Endothelial cell of umbilical vein (primary cell): ENCODE measurements at regions not wholly inside any gene's neighbourhood (a gene's known extent, or its start where the extent isn't known, plus 50 kb on each side); places are given as distances from the start of the nearest gene placed in this dataset.

Source experiments
- BruUV-seq: library from RNA; stranded (reverse); fragments of 400-500 nt; replicated peaks from 2 replicates; lab custom pipeline; 2021; lab: Mats Ljungman, UMichigan
- CTCF ChIA-PET: fragments of 300-600, 350-600 bp; sonication (Branson Sonifier 250); formaldehyde crosslinking; loops from one replicate; lab custom pipeline; 2021; ENCODE audit warnings: antibody characterized with exemption, inconsistent platforms; lab: Charles Lee
- POLR2A ChIA-PET: fragments of 300-600, 350-600 bp; sonication (Branson Sonifier 250); formaldehyde crosslinking; loops from one replicate; lab custom pipeline; 2021; ENCODE audit warnings: antibody characterized with exemption, inconsistent platforms; lab: Charles Lee
- DNase-seq: peaks from one replicate; pipeline ENCODE4 v3.0.0-alpha.2; 2011; ENCODE audit warnings: low read depth, low spot score
- FAIRE-seq: peaks from 2 replicates; lab custom pipeline; 2011; peaks lifted over from hg19 to GRCh38; lab: Jason Lieb, UNC
- H2AFZ ChIP-seq: 2 replicates; pipeline ENCODE4 v1.6.0; 2012; ENCODE audit warnings: low read depth, low read length, control low read depth, inconsistent platforms
- H3K27ac ChIP-seq: 2 replicates; pipeline ENCODE4 v1.5.1; 2011; ENCODE audit warnings: low read depth, mild to moderate bottlenecking, control low read depth, low read length, moderate library complexity; ENCODE audit not compliant: insufficient read depth
- H3K27me3 ChIP-seq, 2 experiments: 2 replicates each; pipeline versions ENCODE4 v1.6.0 to v1.6.1; 2011; ENCODE audit warnings: low read length in 2 of 2, mixed read lengths in 1 of 2; ENCODE audit not compliant: control insufficient read depth in 2 of 2, insufficient read depth in 2 of 2
- H3K36me3 ChIP-seq, 2 experiments: 2 replicates in 1 of 2; 3 replicates in 1 of 2; pipeline ENCODE4 v1.5.1; 2011; ENCODE audit warnings: low read length in 2 of 2, mild to moderate bottlenecking in 1 of 2, moderate library complexity in 1 of 2; ENCODE audit not compliant: control insufficient read depth in 2 of 2, insufficient read depth in 2 of 2; ENCODE audit errors: extremely low read depth in 1 of 2
- H3K4me1 ChIP-seq: 3 replicates; pipeline ENCODE4 v1.5.1; 2011; ENCODE audit warnings: mild to moderate bottlenecking, low read length; ENCODE audit not compliant: control insufficient read depth, insufficient read depth; ENCODE audit errors: extremely low read depth
- H3K4me2 ChIP-seq: 2 replicates; pipeline ENCODE4 v1.6.1; 2011; ENCODE audit warnings: low read length, control low read depth, mixed read lengths; ENCODE audit not compliant: insufficient read depth
- H3K4me3 ChIP-seq, 3 experiments: fragments of 200-600 bp in 1 of 3; sonication (generic), shearing (Covaris generic) in 1 of 3; replicated peaks in 1 of 3; 2 replicates each; pipeline ENCODE4 v1.5.1; 2011 to 2016; ENCODE audit warnings: control low read depth in 3 of 3, low read length in 3 of 3, mild to moderate bottlenecking in 2 of 3, inconsistent platforms in 1 of 3, low read depth in 1 of 3, moderate library complexity in 1 of 3; ENCODE audit not compliant: insufficient read depth in 1 of 3
- H3K79me2 ChIP-seq: 2 replicates; pipeline ENCODE4 v1.6.0; 2012; ENCODE audit warnings: low read length, inconsistent platforms; ENCODE audit not compliant: control insufficient read depth, insufficient read depth
- H3K9ac ChIP-seq: replicated peaks from 2 replicates; pipeline ENCODE3; 2011; ENCODE audit warnings: low read length, control low read depth; ENCODE audit not compliant: insufficient read depth; ENCODE audit errors: extremely low read depth
- H3K9me1 ChIP-seq: replicated peaks from 3 replicates; pipeline ENCODE4 v1.6.0; 2011; ENCODE audit warnings: mild to moderate bottlenecking, low read length; ENCODE audit not compliant: control insufficient read depth, insufficient read depth; ENCODE audit errors: extremely low read depth
- H3K9me3 ChIP-seq: replicated peaks from 2 replicates; pipeline ENCODE4 v1.5.1; 2012; ENCODE audit warnings: low read length, inconsistent platforms; ENCODE audit not compliant: control insufficient read depth, insufficient read depth
- H4K20me1 ChIP-seq: replicated peaks from 2 replicates; pipeline ENCODE3; 2011; ENCODE audit warnings: mild to moderate bottlenecking, low read length; ENCODE audit not compliant: control insufficient read depth, insufficient read depth; ENCODE audit errors: extremely low read depth
- CTCF ChIP-seq, 2 donors: IDR thresholded peaks; 1 replicate in 1 of 2; 2 replicates in 1 of 2; pipeline ENCODE4 v1.5.1; 2011; ENCODE audit warnings: low read length in 2 of 2, mild to moderate bottlenecking in 2 of 2, moderate library complexity in 2 of 2, control low read depth in 1 of 2, inconsistent platforms in 1 of 2, low read depth in 1 of 2; ENCODE audit not compliant: insufficient read depth in 1 of 2; ENCODE audit errors: extremely low read depth in 1 of 2
- EZH2 ChIP-seq: IDR thresholded peaks from 2 replicates; pipeline ENCODE4 v1.6.1; 2012; ENCODE audit warnings: borderline replicate concordance, low read depth, mild to moderate bottlenecking, moderate library complexity, low read length, inconsistent platforms; ENCODE audit not compliant: severe bottlenecking
- FOS ChIP-seq: IDR thresholded peaks from 2 replicates; pipeline ENCODE4 v1.6.1; 2011; ENCODE audit warnings: mild to moderate bottlenecking, low read length, moderate library complexity, borderline replicate concordance; ENCODE audit not compliant: insufficient read depth
- GATA2 ChIP-seq: IDR thresholded peaks from 2 replicates; pipeline ENCODE4 v1.7.0; 2011; ENCODE audit warnings: low read depth, mild to moderate bottlenecking, moderate library complexity, mixed read lengths, low read length; ENCODE audit not compliant: insufficient read length, insufficient read depth
- JUN ChIP-seq: IDR thresholded peaks from 2 replicates; pipeline ENCODE4 v1.6.1; 2011; ENCODE audit warnings: borderline replicate concordance, low read depth; ENCODE audit not compliant: insufficient read length, insufficient read depth
- MAX ChIP-seq: IDR thresholded peaks from 2 replicates; pipeline ENCODE4 v1.6.1; 2011; ENCODE audit not compliant: insufficient read depth, insufficient read length
- MYC ChIP-seq: IDR thresholded peaks from one replicate; pipeline ENCODE4 v1.6.1; 2011; ENCODE audit warnings: mild to moderate bottlenecking, low read depth, low read length
- POLR2A ChIP-seq: IDR thresholded peaks from 2 replicates; pipeline ENCODE4 v1.6.1; 2012; ENCODE audit warnings: low read depth, mild to moderate bottlenecking, control low read depth, low read length
- POLR2AphosphoS5 ChIP-seq: IDR thresholded peaks from 2 replicates; pipeline ENCODE4 v1.6.1; 2012; ENCODE audit warnings: low read depth, mild to moderate bottlenecking, control low read depth, low read length, moderate library complexity; ENCODE audit not compliant: insufficient read depth
- dilution Hi-C: fragments of 300-500 bp; cut with MboI; formaldehyde crosslinking; loops from one replicate; pipeline ENCODE4 v1.15.0; 2019; ENCODE audit warnings: low sequenced_read_pairs; ENCODE audit not compliant: extremely low pct_ligation_motif_present
- intact Hi-C: fragments of 100-400 bp; cut with micrococcal nuclease; formaldehyde crosslinking; loops from one replicate; pipeline ENCODE4 v1.10.0; 2022

DNA sequence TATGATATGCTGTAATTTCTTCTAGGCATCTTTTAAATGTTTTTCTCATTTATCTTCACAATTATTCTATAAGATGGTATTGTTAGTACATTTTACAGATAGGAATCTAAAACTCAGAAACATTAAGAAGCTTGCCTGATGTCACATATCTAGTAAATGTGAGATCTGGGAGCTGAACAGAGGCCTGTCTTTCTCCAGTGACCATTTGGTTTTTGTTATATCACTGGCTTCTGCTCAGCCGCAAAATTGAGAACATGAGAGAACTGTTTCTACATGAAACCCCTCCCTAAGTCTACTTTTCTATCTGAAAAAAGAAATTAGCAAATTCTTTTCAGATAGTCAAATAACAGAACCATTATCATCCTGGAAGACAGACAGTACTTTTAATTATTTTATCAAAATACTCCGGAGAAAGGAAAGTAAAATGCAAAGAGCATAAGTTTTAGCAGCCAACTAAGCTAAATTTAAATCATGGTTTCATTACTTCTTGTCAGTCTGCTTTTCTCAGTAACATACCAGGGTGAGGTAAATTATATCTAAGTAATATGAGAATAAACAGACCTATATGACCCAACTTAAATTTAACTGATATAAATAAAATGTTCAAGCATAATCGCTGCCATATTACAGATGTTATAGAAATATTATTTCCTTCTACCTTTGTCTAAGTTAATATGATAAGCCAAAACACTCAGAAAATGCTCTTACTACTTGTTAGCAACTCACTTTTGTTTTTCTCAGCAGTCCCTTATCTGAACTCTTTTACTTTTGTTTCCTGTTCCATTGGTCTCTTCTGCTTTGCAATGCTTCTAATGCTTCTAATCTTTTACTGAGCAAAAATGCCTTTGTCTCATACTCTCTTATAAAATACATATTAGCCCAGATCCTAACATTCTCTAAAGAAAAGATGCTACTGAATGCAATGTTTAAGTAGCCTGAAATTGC, 68.0 kb upstream of the MBNL1 start:
- Histone ChIP-seq H3K27me3 (no peaks in the 10 kb centered on the region), H3K4me1 (peaks cover 17% of the 10 kb centered on the region), H4K20me1 (no peaks in the 10 kb centered on the region), H2AFZ (peak overlapping the region; percentile 1), H3K36me3 (no peaks in the 10 kb centered on the region), H3K9me3 (no peaks in the 10 kb centered on the region), H3K4me2 (peak overlapping the region; percentile 52), H3K27ac (no peak overlapping the region), H3K79me2 (no peaks in the 10 kb centered on the region), H3K4me3 (no peak overlapping the region), H3K9ac (no peak overlapping the region), H3K9me1 (no peaks in the 10 kb centered on the region)
- intact Hi-C loops (loop anchor here (5.0 kb wide), 1 partner anchor 67 kb away; the partner anchor contains the start of gene MBNL1), dilution Hi-C loops (no loop called here)
- no peak for TF ChIP-seq CTCF (IDR thresholded peaks at IDR 0.05; ENCODE audit: extremely low read depth in 1 of 2, insufficient read depth in 1 of 2, low read depth in 1 of 2, low read length in 2 of 2)
- no peak for TF ChIP-seq FOS
- no peak for TF ChIP-seq MYC
- no peak for TF ChIP-seq POLR2A
- no peak for TF ChIP-seq MAX
- TF ChIP-seq EZH2: no peak
- TF ChIP-seq GATA2: no peak
- TF ChIP-seq JUN: no peak
- TF ChIP-seq POLR2AphosphoS5: no peak
- DNase-seq: peak; percentile 46
- no TSS peak for BruUV-seq
- ChIA-PET POLR2A (no interaction called here), CTCF (interaction anchor here (1.2 to 1.9 kb wide), 2 partner anchors 8 to 243 kb away, joined by 4 to 6 read pairs; no protein-coding TSS in a partner anchor)
- no peak for FAIRE-seq
